Panc1 (cell line): ENCODE measurements at regions not wholly inside any gene's neighbourhood (a gene's known extent, or its start where the extent isn't known, plus 50 kb on each side); places are given as distances from the start of the nearest gene placed in this dataset.

ENCODE experiments used
- TF ChIP-seq, protein P1 (sequence below): fragments of 450-650 bp; IDR thresholded peaks from 2 replicates; pipeline ENCODE4 v1.5.1; 2017; ENCODE audit warnings: mild to moderate bottlenecking
- TF ChIP-seq, protein P2 (sequence below), 2 experiments: IDR thresholded peaks; 2 replicates each; pipeline ENCODE4 v1.6.1; 2011 to 2012; ENCODE audit warnings: low read depth in 2 of 2, control low read depth in 1 of 2, low read length in 1 of 2, mild to moderate bottlenecking in 1 of 2, moderate library complexity in 1 of 2; ENCODE audit not compliant: insufficient read depth in 1 of 2

DNA sequence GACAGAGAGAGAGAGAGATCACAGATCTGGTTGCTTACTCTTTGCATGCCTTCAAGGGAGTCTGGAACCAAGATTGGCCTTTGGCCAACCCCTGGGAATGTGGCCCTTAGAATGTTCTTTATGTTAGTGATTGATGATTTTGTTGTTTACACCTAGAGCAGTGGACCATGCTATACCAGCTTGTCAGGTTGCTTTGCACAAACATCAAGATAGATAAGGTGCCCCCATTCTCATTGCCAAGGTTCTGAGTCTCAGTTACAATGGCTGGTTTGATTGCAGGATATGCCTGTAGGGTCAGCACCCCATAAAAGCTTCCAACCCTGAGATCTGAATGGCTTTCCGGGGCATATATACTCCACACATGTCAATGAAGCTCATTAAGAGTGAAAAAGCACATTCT is 53.5 kb upstream of the SLC2A12 start:
- TF ChIP-seq, protein P1, sequence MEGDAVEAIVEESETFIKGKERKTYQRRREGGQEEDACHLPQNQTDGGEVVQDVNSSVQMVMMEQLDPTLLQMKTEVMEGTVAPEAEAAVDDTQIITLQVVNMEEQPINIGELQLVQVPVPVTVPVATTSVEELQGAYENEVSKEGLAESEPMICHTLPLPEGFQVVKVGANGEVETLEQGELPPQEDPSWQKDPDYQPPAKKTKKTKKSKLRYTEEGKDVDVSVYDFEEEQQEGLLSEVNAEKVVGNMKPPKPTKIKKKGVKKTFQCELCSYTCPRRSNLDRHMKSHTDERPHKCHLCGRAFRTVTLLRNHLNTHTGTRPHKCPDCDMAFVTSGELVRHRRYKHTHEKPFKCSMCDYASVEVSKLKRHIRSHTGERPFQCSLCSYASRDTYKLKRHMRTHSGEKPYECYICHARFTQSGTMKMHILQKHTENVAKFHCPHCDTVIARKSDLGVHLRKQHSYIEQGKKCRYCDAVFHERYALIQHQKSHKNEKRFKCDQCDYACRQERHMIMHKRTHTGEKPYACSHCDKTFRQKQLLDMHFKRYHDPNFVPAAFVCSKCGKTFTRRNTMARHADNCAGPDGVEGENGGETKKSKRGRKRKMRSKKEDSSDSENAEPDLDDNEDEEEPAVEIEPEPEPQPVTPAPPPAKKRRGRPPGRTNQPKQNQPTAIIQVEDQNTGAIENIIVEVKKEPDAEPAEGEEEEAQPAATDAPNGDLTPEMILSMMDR = no peak
- TF ChIP-seq, protein P2, sequence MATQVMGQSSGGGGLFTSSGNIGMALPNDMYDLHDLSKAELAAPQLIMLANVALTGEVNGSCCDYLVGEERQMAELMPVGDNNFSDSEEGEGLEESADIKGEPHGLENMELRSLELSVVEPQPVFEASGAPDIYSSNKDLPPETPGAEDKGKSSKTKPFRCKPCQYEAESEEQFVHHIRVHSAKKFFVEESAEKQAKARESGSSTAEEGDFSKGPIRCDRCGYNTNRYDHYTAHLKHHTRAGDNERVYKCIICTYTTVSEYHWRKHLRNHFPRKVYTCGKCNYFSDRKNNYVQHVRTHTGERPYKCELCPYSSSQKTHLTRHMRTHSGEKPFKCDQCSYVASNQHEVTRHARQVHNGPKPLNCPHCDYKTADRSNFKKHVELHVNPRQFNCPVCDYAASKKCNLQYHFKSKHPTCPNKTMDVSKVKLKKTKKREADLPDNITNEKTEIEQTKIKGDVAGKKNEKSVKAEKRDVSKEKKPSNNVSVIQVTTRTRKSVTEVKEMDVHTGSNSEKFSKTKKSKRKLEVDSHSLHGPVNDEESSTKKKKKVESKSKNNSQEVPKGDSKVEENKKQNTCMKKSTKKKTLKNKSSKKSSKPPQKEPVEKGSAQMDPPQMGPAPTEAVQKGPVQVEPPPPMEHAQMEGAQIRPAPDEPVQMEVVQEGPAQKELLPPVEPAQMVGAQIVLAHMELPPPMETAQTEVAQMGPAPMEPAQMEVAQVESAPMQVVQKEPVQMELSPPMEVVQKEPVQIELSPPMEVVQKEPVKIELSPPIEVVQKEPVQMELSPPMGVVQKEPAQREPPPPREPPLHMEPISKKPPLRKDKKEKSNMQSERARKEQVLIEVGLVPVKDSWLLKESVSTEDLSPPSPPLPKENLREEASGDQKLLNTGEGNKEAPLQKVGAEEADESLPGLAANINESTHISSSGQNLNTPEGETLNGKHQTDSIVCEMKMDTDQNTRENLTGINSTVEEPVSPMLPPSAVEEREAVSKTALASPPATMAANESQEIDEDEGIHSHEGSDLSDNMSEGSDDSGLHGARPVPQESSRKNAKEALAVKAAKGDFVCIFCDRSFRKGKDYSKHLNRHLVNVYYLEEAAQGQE (IDR thresholded peaks at IDR 0.05; ENCODE audit: insufficient read depth in 1 of 2, low read depth in 2 of 2, low read length in 1 of 2) = no peak
